HuH-7 (cell line): ENCODE measurements at regions not wholly inside any gene's neighbourhood (a gene's known extent, or its start where the extent isn't known, plus 50 kb on each side); places are given as distances from the start of the nearest gene placed in this dataset.

Source experiments
- DNase-seq: peaks from one replicate; pipeline ENCODE4 v3.0.0; 2011; ENCODE audit warnings: low spot score

DNA sequence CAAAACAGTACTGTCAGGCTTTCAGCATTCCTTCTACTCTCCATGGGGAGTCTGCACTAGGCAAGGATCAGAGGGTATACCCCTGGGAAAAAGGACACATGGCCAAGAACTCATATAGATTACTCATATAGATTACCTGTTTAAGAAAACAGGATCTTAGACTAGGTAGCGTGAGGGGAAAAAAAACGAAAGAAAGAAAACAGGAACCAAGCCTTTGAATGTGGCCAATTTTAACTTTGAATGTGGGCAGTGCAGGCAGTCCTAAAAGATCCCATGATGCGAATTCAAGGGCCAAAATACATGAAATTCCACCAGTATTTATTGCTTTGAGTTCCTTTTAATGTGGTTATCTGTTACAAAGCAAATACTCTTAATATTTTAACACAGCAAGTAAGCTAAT lies 108.6 kb upstream of the TAC1 start:
- no peak for DNase-seq

- DNase-seq, result no peak
Observed at GRCh38 chr7:97630116-97630515, 101.8 kb upstream of the TAC1 start.

- DNase-seq, result no peak
Observed at GRCh38 chr7:97635622-97636021, 96.3 kb upstream of the TAC1 start.

DNA sequence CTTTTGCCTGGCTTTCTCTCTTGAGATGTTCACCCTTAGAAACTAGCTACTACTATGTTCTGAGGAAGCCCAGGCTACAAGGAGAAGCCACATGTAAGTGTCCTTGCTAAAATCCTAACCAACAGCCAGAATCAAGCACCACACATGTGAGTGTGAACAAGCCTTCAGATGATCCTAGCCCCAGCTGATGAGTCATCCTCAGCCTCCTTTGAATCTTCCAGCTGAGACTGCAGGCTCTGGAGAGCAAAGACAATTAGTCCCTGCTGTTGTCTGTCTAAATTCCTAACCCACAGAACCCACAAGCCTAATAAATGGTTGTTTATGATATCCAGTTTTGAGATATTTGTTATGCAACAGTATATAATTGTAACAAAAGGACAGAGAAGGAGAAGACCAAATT lies 92.8 kb upstream of the TAC1 start:
- no peak for DNase-seq

DNA sequence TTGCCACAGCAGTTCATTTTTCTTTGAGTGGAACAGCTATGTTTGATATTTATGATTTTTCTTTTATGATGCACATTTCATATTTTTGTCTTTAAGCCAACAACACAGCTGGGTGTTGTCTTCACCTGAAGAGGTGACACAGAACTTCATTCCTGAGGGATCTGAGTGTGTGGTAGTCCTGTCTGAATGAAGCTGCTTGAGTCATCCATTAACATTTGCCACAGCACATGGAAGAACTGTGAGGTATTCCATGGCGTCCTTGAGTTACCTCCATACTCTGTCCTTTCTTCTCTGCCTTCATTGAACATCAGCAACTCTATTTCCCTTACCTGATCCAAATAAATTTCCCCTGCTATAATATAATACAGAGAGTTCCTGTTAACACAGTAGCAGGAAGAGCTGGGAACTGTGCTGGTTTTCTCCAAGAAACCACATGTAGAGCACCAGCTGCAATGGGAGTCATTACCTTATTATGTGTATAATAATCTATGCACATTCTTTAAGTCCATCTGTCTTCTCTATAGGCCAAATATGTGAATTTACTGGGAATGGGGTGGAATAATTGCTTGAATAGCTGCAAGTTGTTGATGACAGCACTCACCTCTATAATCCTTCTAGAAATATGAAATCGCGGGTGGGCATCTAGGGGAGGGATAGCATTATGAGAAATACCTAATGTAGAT lies 72.4 kb upstream of the TAC1 start:
- no peak for DNase-seq

GRCh38 chr7:97667359-97667758 lies 64.5 kb upstream of the TAC1 start:
- no peak for DNase-seq

DNA sequence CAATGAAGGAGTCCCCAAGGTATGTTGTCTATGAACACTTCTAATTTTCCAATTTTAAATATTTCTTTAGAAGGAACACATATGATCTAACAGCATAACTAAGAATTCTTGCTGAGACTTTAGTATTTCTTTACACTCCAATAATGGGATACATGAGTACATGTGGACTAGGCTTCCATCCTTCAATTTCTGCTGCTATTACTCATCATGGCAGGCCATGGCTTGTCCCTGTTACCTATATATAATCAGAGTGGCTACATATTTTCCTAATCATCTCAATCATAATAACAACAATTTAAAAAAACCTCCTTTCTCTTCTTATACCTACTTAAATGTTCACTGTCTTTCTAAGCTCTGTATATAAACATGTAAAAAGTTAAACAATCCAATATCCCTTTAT lies 60.3 kb upstream of the TAC1 start:
- no peak for DNase-seq

DNA sequence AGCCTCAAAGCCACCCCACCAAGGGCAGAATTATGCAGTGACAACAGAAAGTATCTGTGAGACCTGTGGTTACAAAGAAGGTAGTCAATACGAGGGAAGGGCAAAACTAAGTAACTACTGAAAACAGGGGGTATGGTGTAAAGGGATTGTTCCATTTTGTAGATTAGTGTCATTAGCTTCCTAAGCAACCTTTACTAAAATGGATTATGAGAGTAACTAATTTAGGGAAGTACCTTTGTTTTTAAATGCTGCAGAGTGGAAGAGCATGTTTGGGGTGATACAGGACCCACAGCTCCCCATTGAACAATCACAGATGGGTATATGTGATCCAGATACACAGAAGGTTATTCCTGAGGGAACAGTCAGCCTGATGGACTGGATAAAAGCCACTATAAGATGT lies 51.3 kb upstream of the TAC1 start:
- DNase-seq, result no peak
